ENCODE measurements at regions not wholly inside any gene's neighbourhood (a gene's known extent, or its start where the extent isn't known, plus 50 kb on each side); places are given as distances from the start of the nearest gene placed in this dataset.

- TF ChIP-seq CTCF (IDR thresholded peaks at IDR 0.05; ENCODE audit: extremely low read depth in 1 of 2, insufficient read depth in 1 of 2, low read depth in 1 of 2, low read length in 2 of 2) (no peak), POLR2A (IDR thresholded peaks at IDR 0.05; ENCODE audit: low read depth, low read length) (no peak), EZH2 (IDR thresholded peaks at IDR 0.05; ENCODE audit: borderline replicate concordance, low read depth, low read length, severe bottlenecking) (no peak), JUN (IDR thresholded peaks at IDR 0.05; ENCODE audit: borderline replicate concordance, insufficient read depth, insufficient read length, low read depth) (no peak), POLR2AphosphoS5 (IDR thresholded peaks at IDR 0.05; ENCODE audit: insufficient read depth, low read depth, low read length) (no peak)
Measured at GRCh38 chr21:39053126-39053525, 130.1 kb downstream of the PSMG1 start.

Data from endothelial cell of umbilical vein (primary cell).